Mammary epithelial cell (primary cell): ENCODE measurements at regions not wholly inside any gene's neighbourhood (a gene's known extent, or its start where the extent isn't known, plus 50 kb on each side); places are given as distances from the start of the nearest gene placed in this dataset.

ENCODE experiments used
- EZH2 ChIP-seq: IDR thresholded peaks from 2 replicates; pipeline ENCODE4 v1.6.1; 2012; ENCODE audit warnings: low read length, inconsistent platforms, borderline replicate concordance
- TF ChIP-seq, protein P1 (sequence below), 2 donors: IDR thresholded peaks in 1 of 2; conservative IDR thresholded peaks in 1 of 2; 2 replicates each; pipeline ENCODE4 v1.5.1; 2011 to 2012; ENCODE audit warnings: inconsistent platforms in 2 of 2, low read length in 2 of 2, mild to moderate bottlenecking in 2 of 2, control low read depth in 1 of 2, low read depth in 1 of 2; ENCODE audit not compliant: insufficient read depth in 1 of 2; ENCODE audit errors: extremely low read depth in 1 of 2

DNA sequence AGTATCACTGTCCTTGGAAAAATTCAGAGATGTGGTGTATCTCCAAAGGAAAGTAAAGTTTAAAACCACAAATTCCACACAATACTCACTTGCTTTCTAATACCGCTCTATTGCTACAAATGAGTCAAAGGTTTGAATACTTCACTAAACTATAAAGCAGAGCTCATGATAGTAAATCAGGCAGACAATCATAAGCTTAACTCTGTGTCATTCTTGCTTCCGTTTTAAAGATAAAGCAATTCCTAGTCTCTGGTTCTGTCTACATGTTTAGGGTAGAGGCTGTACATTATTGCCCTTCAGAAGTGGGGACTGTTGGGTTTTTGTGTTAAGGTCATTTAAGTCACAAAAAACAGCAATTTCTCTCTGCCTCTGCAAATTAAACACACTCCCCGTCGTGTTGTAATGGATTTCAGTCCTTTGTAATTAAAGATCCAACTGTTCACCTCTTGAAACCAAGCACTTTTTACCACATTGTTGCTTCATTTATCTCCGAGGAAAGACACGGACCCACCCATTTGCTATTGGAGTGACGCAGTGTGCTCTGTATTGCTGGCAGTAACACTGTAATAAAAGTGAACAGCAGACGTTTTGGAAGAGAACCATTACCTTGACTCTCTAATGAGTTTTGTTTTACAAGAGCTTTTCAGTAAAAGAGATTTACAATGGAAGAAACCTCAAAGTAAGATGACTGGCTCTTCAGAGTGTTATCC lies 83.1 kb upstream of the CNTNAP4 start:
- TF ChIP-seq, protein P1, sequence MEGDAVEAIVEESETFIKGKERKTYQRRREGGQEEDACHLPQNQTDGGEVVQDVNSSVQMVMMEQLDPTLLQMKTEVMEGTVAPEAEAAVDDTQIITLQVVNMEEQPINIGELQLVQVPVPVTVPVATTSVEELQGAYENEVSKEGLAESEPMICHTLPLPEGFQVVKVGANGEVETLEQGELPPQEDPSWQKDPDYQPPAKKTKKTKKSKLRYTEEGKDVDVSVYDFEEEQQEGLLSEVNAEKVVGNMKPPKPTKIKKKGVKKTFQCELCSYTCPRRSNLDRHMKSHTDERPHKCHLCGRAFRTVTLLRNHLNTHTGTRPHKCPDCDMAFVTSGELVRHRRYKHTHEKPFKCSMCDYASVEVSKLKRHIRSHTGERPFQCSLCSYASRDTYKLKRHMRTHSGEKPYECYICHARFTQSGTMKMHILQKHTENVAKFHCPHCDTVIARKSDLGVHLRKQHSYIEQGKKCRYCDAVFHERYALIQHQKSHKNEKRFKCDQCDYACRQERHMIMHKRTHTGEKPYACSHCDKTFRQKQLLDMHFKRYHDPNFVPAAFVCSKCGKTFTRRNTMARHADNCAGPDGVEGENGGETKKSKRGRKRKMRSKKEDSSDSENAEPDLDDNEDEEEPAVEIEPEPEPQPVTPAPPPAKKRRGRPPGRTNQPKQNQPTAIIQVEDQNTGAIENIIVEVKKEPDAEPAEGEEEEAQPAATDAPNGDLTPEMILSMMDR (conservative IDR thresholded peaks at IDR 0.05 in 1 of 2, IDR thresholded peaks at IDR 0.05 in 1 of 2; ENCODE audit: extremely low read depth in 1 of 2, insufficient read depth in 1 of 2, low read depth in 1 of 2, low read length in 2 of 2), result no peak
- TF ChIP-seq EZH2, result no peak
